Loucy (cell line): ENCODE measurements at regions not wholly inside any gene's neighbourhood (a gene's known extent, or its start where the extent isn't known, plus 50 kb on each side); places are given as distances from the start of the nearest gene placed in this dataset.

ENCODE experiments used
- EZH2phosphoT487 ChIP-seq: fragments of 200-600 bp; IDR thresholded peaks from 2 replicates; pipeline ENCODE4 v1.6.1; 2018; ENCODE audit warnings: antibody characterized with exemption, mild to moderate bottlenecking, moderate library complexity, borderline replicate concordance
- TF ChIP-seq, protein P1 (sequence below): fragments of 200-600 bp; sonication (generic); conservative IDR thresholded peaks from 2 replicates; pipeline ENCODE4 v1.5.1; 2014; ENCODE audit warnings: mild to moderate bottlenecking, antibody characterized with exemption, low read length

DNA sequence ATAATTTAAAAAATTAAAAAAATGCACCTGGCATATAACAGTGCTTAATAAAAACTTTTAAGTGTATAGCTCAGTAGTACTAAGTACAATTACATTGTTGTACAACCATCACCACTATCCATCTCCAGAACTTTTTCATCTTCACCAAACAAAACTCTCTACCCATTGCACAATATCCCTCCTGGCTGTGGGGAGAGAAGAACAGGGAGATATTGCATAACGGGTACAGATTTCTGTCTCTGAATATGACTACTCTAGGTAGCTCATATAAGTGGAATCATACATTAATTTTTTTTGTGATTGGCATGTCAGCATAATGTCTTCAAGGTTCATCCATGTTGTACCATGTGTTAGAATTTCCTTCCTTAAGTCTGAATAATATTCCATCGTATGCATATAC, 91.0 kb upstream of the PLAAT1 start:
- TF ChIP-seq, protein P1, sequence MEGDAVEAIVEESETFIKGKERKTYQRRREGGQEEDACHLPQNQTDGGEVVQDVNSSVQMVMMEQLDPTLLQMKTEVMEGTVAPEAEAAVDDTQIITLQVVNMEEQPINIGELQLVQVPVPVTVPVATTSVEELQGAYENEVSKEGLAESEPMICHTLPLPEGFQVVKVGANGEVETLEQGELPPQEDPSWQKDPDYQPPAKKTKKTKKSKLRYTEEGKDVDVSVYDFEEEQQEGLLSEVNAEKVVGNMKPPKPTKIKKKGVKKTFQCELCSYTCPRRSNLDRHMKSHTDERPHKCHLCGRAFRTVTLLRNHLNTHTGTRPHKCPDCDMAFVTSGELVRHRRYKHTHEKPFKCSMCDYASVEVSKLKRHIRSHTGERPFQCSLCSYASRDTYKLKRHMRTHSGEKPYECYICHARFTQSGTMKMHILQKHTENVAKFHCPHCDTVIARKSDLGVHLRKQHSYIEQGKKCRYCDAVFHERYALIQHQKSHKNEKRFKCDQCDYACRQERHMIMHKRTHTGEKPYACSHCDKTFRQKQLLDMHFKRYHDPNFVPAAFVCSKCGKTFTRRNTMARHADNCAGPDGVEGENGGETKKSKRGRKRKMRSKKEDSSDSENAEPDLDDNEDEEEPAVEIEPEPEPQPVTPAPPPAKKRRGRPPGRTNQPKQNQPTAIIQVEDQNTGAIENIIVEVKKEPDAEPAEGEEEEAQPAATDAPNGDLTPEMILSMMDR = no peak
- TF ChIP-seq EZH2phosphoT487 = no peak
